ENCODE measurements at regions not wholly inside any gene's neighbourhood (a gene's known extent, or its start where the extent isn't known, plus 50 kb on each side); places are given as distances from the start of the nearest gene placed in this dataset.

DNA sequence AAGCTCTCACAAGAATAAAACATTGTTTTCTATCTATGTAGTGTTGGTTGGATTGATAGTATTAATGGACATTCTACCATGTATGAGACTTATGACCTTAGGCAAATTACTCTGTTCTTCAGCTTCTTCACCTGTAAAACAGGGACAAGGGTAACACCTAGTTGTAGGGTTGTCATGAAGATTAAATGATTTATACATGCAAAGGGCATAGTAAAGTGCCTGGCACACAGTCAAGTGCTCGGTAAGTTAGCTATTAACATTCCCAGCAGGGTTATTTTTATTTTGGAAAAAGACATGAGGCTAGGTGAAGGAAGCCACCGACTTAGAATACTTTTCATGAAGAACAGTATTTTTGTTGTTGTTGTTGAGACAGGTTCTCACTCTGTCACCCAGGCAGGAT lies 71.2 kb upstream of the PLXNC1 start:
- H3K4me1 ChIP-seq (ENCODE audit: control insufficient read depth in 1 of 2, insufficient read depth in 2 of 2, low read length in 2 of 2), result no peaks in the 10 kb centered on the region
- H3K14ac ChIP-seq (ENCODE audit: low read length), result no peak overlapping the region
- no peak overlapping the region for H3K18ac ChIP-seq (ENCODE audit: low read length)
- no peak overlapping the region for H4K12ac ChIP-seq (ENCODE audit: low read depth, low read length)
- no peak overlapping the region for H3K4ac ChIP-seq (ENCODE audit: low read depth, low read length)
- no peak overlapping the region for H2AK5ac ChIP-seq (ENCODE audit: low read length)
- no peak for DNase-seq
- no peak overlapping the region for H3K4me3 ChIP-seq (ENCODE audit: low read depth, low read length)
- H2AFZ ChIP-seq (ENCODE audit: insufficient read depth, low read length, poor library complexity), result no peak overlapping the region
- H3K36me3 ChIP-seq (ENCODE audit: control insufficient read depth in 1 of 2, insufficient read depth in 2 of 2, low read length in 2 of 2), result no peaks in the 10 kb centered on the region
- H2BK12ac ChIP-seq (ENCODE audit: low read length), result no peak overlapping the region
- no peaks in the 10 kb centered on the region for H3K9me3 ChIP-seq (ENCODE audit: insufficient read depth, low read depth, low read length)
- no peak overlapping the region for H3K9ac ChIP-seq (ENCODE audit: low read length)
- H4K91ac ChIP-seq (ENCODE audit: low read depth, low read length), result no peak overlapping the region
- H3K27me3 ChIP-seq (ENCODE audit: insufficient read depth, low read length), result no peaks in the 10 kb centered on the region
- no peak overlapping the region for H4K8ac ChIP-seq (ENCODE audit: low read depth, low read length)
- no peak overlapping the region for H2BK5ac ChIP-seq (ENCODE audit: low read depth, low read length, poor library complexity)
- H3K27ac ChIP-seq (ENCODE audit: low read depth, low read length), result no peak overlapping the region
- H3K79me2 ChIP-seq (ENCODE audit: control insufficient read depth, insufficient read depth, low read length, poor library complexity), result no peaks in the 10 kb centered on the region
- H3K79me1 ChIP-seq (ENCODE audit: low read length), result no peaks in the 10 kb centered on the region
- H2BK120ac ChIP-seq (ENCODE audit: insufficient read depth, low read length, poor library complexity), result no peak overlapping the region
- no peak overlapping the region for H3K4me2 ChIP-seq (ENCODE audit: low read length)
- WGBS (ENCODE audit: extremely low coverage, insufficient coverage, insufficient read length), result no CpG with 5 or more reads among the region's 2 CpGs
- H3K23ac ChIP-seq (ENCODE audit: low read length), result no peak overlapping the region

DNA sequence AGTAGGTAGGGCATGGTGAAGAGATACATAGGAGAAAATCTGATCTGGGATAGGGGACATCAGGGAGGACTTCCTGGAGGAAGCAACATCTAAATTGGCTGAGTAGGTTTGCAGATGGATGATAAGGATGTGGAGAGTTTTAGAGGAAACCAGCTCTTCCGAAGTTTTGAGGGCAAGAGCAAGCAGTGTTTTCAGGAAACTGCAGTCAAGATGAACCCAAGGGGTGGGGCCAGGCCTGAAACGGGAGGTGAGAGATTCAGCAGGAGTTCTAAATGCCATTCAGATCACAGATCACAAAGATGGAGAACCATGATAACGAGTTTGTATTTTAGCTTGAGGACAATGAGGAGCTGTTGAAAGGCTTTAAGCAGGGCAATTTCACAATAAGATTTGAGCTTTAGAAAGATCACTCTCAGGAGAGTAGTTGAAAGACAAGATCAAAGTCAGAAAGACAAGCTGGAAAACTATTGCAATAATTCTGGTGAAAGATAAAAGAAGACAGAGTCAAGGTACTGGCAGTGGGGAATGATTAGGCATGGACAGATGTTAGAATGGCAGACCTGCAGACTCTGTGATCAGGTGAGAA lies 70.1 kb upstream of the PLXNC1 start:
- no peak overlapping the region for H3K27ac ChIP-seq (ENCODE audit: low read depth, low read length)
- WGBS (ENCODE audit: extremely low coverage, insufficient coverage, insufficient read length), result no CpG with 5 or more reads among the region's 3 CpGs
- no peak overlapping the region for H3K23ac ChIP-seq (ENCODE audit: low read length)
- no peak overlapping the region for H2BK120ac ChIP-seq (ENCODE audit: insufficient read depth, low read length, poor library complexity)
- H3K4ac ChIP-seq (ENCODE audit: low read depth, low read length), result no peak overlapping the region
- no peak overlapping the region for H4K91ac ChIP-seq (ENCODE audit: low read depth, low read length)
- no peak overlapping the region for H3K14ac ChIP-seq (ENCODE audit: low read length)
- peak; percentile 53 to 89 for DNase-seq
- H3K4me2 ChIP-seq (ENCODE audit: low read length), result no peak overlapping the region
- H2BK5ac ChIP-seq (ENCODE audit: low read depth, low read length, poor library complexity), result no peak overlapping the region
- H4K12ac ChIP-seq (ENCODE audit: low read depth, low read length), result no peak overlapping the region
- H3K79me2 ChIP-seq (ENCODE audit: control insufficient read depth, insufficient read depth, low read length, poor library complexity), result no peaks in the 10 kb centered on the region
- no peak overlapping the region for H2BK12ac ChIP-seq (ENCODE audit: low read length)
- H3K9me3 ChIP-seq (ENCODE audit: insufficient read depth, low read depth, low read length), result no peaks in the 10 kb centered on the region
- H3K18ac ChIP-seq (ENCODE audit: low read length), result no peak overlapping the region
- no peaks in the 10 kb centered on the region for H3K27me3 ChIP-seq (ENCODE audit: insufficient read depth, low read length)
- no peaks in the 10 kb centered on the region for H3K36me3 ChIP-seq (ENCODE audit: control insufficient read depth in 1 of 2, insufficient read depth in 2 of 2, low read length in 2 of 2)
- H3K4me3 ChIP-seq (ENCODE audit: low read depth, low read length), result no peak overlapping the region
- H4K8ac ChIP-seq (ENCODE audit: low read depth, low read length), result no peak overlapping the region
- no peak overlapping the region for H2AFZ ChIP-seq (ENCODE audit: insufficient read depth, low read length, poor library complexity)
- H3K9ac ChIP-seq (ENCODE audit: low read length), result no peak overlapping the region
- H3K79me1 ChIP-seq (ENCODE audit: low read length), result no peaks in the 10 kb centered on the region
- no peak overlapping the region for H2AK5ac ChIP-seq (ENCODE audit: low read length)
- H3K4me1 ChIP-seq (ENCODE audit: control insufficient read depth in 1 of 2, insufficient read depth in 2 of 2, low read length in 2 of 2), result no peaks in the 10 kb centered on the region

DNA sequence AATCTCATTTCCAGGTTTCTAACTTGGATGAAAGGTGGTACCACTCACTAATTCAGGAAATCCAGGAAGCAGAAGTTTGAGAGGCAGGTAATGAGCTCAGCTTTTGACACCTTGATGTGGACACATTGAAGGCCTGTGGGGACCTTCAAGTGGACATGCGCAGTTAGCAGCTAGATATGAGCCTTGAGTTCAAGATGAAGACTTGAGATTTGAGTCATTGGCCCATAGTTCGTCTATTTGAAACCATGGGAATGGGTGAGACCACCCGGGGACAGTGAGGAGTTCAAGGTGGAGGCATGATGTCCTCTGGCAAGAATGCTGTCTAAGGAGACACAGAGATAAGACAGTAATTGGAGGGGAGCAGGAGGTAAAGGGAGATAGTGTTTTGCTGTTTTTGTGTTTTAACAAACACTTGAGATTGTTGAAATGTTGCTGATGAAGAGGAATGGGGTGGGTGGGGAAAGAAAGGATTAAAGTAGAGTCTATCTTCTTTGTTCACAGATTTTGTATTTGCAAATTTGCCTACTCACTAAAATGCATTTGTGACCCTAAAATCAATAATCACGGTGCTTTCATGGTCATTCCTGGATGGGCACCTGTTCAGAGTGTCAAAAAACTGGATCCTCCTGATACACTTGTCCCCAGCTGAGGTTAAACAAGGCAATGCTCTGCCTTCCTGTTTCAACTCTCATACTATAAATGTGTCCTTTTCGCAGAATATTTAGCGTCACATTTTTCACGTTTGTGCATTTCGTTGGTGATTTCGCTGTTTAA lies 69.5 kb upstream of the PLXNC1 start:
- no peaks in the 10 kb centered on the region for H3K79me1 ChIP-seq (ENCODE audit: low read length)
- no peak overlapping the region for H2AK5ac ChIP-seq (ENCODE audit: low read length)
- H3K79me2 ChIP-seq (ENCODE audit: control insufficient read depth, insufficient read depth, low read length, poor library complexity), result no peaks in the 10 kb centered on the region
- no peaks in the 10 kb centered on the region for H3K36me3 ChIP-seq (ENCODE audit: control insufficient read depth in 1 of 2, insufficient read depth in 2 of 2, low read length in 2 of 2)
- no peak overlapping the region for H2BK120ac ChIP-seq (ENCODE audit: insufficient read depth, low read length, poor library complexity)
- H2BK12ac ChIP-seq (ENCODE audit: low read length), result no peak overlapping the region
- no peak overlapping the region for H3K14ac ChIP-seq (ENCODE audit: low read length)
- H2AFZ ChIP-seq (ENCODE audit: insufficient read depth, low read length, poor library complexity), result no peak overlapping the region
- H4K91ac ChIP-seq (ENCODE audit: low read depth, low read length), result no peak overlapping the region
- no peak overlapping the region for H4K8ac ChIP-seq (ENCODE audit: low read depth, low read length)
- H4K12ac ChIP-seq (ENCODE audit: low read depth, low read length), result no peak overlapping the region
- peak in 1 of 2 donors; percentile 61 for DNase-seq
- no peak overlapping the region for H3K4me3 ChIP-seq (ENCODE audit: low read depth, low read length)
- H3K9me3 ChIP-seq (ENCODE audit: insufficient read depth, low read depth, low read length), result no peaks in the 10 kb centered on the region
- no peak overlapping the region for H3K9ac ChIP-seq (ENCODE audit: low read length)
- no peak overlapping the region for H3K18ac ChIP-seq (ENCODE audit: low read length)
- H3K4ac ChIP-seq (ENCODE audit: low read depth, low read length), result no peak overlapping the region
- H2BK5ac ChIP-seq (ENCODE audit: low read depth, low read length, poor library complexity), result no peak overlapping the region
- no peaks in the 10 kb centered on the region for H3K27me3 ChIP-seq (ENCODE audit: insufficient read depth, low read length)
- H3K4me2 ChIP-seq (ENCODE audit: low read length), result no peak overlapping the region
- H3K27ac ChIP-seq (ENCODE audit: low read depth, low read length), result no peak overlapping the region
- no peak overlapping the region for H3K23ac ChIP-seq (ENCODE audit: low read length)
- no CpG with 5 or more reads among the region's 9 CpGs for WGBS (ENCODE audit: extremely low coverage, insufficient coverage, insufficient read length)
- H3K4me1 ChIP-seq (ENCODE audit: control insufficient read depth in 1 of 2, insufficient read depth in 2 of 2, low read length in 2 of 2), result no peaks in the 10 kb centered on the region

DNA sequence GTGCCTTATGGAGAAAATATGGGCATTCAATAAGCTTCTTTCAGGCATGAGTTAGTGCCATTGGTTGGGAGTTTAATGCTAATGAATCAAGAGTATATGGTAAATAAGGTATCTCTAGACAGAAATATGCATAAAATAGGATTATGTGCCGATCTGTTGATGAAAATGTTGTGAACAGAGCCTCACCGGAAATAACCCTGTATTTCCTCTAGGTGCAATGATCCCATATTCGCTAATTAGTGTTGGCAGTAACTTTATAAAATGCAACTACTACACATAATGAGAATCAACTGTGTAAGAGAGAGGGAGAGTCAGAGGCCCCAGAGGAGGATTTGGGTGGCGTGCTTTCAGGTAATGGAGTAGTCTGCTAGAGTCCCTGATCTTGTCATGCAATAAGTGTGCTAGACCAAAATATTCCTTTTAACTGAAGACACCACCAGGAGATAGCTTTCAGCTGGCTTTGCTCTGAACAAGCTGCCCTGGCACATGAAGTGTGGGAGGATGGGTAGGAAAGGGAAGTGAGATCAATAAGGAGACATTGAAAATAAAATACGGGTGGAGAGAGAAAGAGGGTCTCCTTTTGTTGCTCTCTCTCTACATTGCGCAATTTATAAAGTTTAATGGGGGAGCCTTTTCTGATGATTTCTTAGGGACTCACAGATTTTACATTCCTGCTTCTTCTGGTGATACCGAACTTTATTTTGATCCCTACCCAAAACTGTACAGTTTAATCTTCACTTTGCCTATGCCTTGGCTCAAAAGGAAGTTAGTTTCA lies 68.6 kb upstream of the PLXNC1 start:
- no CpG with 5 or more reads among the region's 7 CpGs for WGBS (ENCODE audit: extremely low coverage, insufficient coverage, insufficient read length)
- no peak overlapping the region for H4K12ac ChIP-seq (ENCODE audit: low read depth, low read length)
- H3K23ac ChIP-seq (ENCODE audit: low read length), result no peak overlapping the region
- H3K4me2 ChIP-seq (ENCODE audit: low read length), result no peak overlapping the region
- H2AK5ac ChIP-seq (ENCODE audit: low read length), result no peak overlapping the region
- no peak overlapping the region for H3K4ac ChIP-seq (ENCODE audit: low read depth, low read length)
- H3K79me1 ChIP-seq (ENCODE audit: low read length), result no peaks in the 10 kb centered on the region
- no peak overlapping the region for H3K18ac ChIP-seq (ENCODE audit: low read length)
- H2BK120ac ChIP-seq (ENCODE audit: insufficient read depth, low read length, poor library complexity), result no peak overlapping the region
- no peaks in the 10 kb centered on the region for H3K4me1 ChIP-seq (ENCODE audit: control insufficient read depth in 1 of 2, insufficient read depth in 2 of 2, low read length in 2 of 2)
- H3K4me3 ChIP-seq (ENCODE audit: low read depth, low read length), result no peak overlapping the region
- H3K79me2 ChIP-seq (ENCODE audit: control insufficient read depth, insufficient read depth, low read length, poor library complexity), result no peaks in the 10 kb centered on the region
- no peak overlapping the region for H3K27ac ChIP-seq (ENCODE audit: low read depth, low read length)
- no peaks in the 10 kb centered on the region for H3K36me3 ChIP-seq (ENCODE audit: control insufficient read depth in 1 of 2, insufficient read depth in 2 of 2, low read length in 2 of 2)
- H2BK5ac ChIP-seq (ENCODE audit: low read depth, low read length, poor library complexity), result no peak overlapping the region
- no peak overlapping the region for H4K8ac ChIP-seq (ENCODE audit: low read depth, low read length)
- no peak overlapping the region for H3K9ac ChIP-seq (ENCODE audit: low read length)
- no peak overlapping the region for H4K91ac ChIP-seq (ENCODE audit: low read depth, low read length)
- no peak overlapping the region for H2AFZ ChIP-seq (ENCODE audit: insufficient read depth, low read length, poor library complexity)
- no peaks in the 10 kb centered on the region for H3K9me3 ChIP-seq (ENCODE audit: insufficient read depth, low read depth, low read length)
- DNase-seq, result no peak
- H3K27me3 ChIP-seq (ENCODE audit: insufficient read depth, low read length), result no peaks in the 10 kb centered on the region
- no peak overlapping the region for H3K14ac ChIP-seq (ENCODE audit: low read length)
- H2BK12ac ChIP-seq (ENCODE audit: low read length), result no peak overlapping the region
